ENCODE measurements at regions not wholly inside any gene's neighbourhood (a gene's known extent, or its start where the extent isn't known, plus 50 kb on each side); places are given as distances from the start of the nearest gene placed in this dataset.
"Not testable (repeated sequence)": the region's sequence is repeated elsewhere in the genome, so short reads cannot be mapped to it uniquely, and the experiment has no call there.

GRCh38 chr13:58504202-58504700, 872.7 kb downstream of the PCDH17 start:
- not testable (repeated sequence) for DNase-seq (ENCODE audit: low read depth)

- not testable (repeated sequence) for DNase-seq (ENCODE audit: low read depth)
Observed at GRCh38 chr13:58505262-58505920, 873.8 kb downstream of the PCDH17 start.

- DNase-seq (ENCODE audit: low read depth) = no peak
Observed at GRCh38 chr13:58528351-58528750, 896.8 kb downstream of the PCDH17 start.

- no peak for DNase-seq (ENCODE audit: low read depth)
Observed at GRCh38 chr13:58531614-58532013, 900.1 kb downstream of the PCDH17 start.

- DNase-seq (ENCODE audit: low read depth) = no peak
Observed at GRCh38 chr13:58542530-58542929, 911.0 kb downstream of the PCDH17 start.

- no peak for DNase-seq (ENCODE audit: low read depth)
Observed at GRCh38 chr13:58547419-58547818, 915.9 kb downstream of the PCDH17 start.

- no peak for DNase-seq (ENCODE audit: low read depth)
Observed at GRCh38 chr13:58566176-58566575, 934.6 kb downstream of the PCDH17 start.

- DNase-seq (ENCODE audit: low read depth) = no peak
Observed at GRCh38 chr13:58573743-58574142, 942.2 kb downstream of the PCDH17 start.

- DNase-seq (ENCODE audit: low read depth) = no peak
Observed at GRCh38 chr13:58574791-58575190, 943.2 kb downstream of the PCDH17 start.

GRCh38 chr13:58579468-58579867, 947.9 kb downstream of the PCDH17 start:
- no peak for DNase-seq (ENCODE audit: low read depth)

- DNase-seq (ENCODE audit: low read depth) = no peak
Observed at GRCh38 chr13:58583966-58584365, 952.4 kb downstream of the PCDH17 start.

GRCh38 chr13:58584610-58585009, 953.1 kb downstream of the PCDH17 start:
- DNase-seq (ENCODE audit: low read depth) = no peak

GRCh38 chr13:58587183-58587582, 955.6 kb downstream of the PCDH17 start:
- DNase-seq (ENCODE audit: low read depth) = no peak

- DNase-seq (ENCODE audit: low read depth) = no peak
Observed at GRCh38 chr13:58592052-58592451, 960.5 kb downstream of the PCDH17 start.

- DNase-seq (ENCODE audit: low read depth) = no peak
Observed at GRCh38 chr13:58592786-58593185, 961.2 kb downstream of the PCDH17 start.

- no peak for DNase-seq (ENCODE audit: low read depth)
Observed at GRCh38 chr13:58594747-58595600, 963.4 kb downstream of the PCDH17 start.

- DNase-seq (ENCODE audit: low read depth) = no peak
Observed at GRCh38 chr13:58597552-58597951, 966.0 kb downstream of the PCDH17 start.

GRCh38 chr13:58598241-58598640, 966.7 kb downstream of the PCDH17 start:
- DNase-seq (ENCODE audit: low read depth) = no peak

GRCh38 chr13:58611117-58611516, 979.6 kb downstream of the PCDH17 start:
- no peak for DNase-seq (ENCODE audit: low read depth)

- DNase-seq (ENCODE audit: low read depth) = no peak
Observed at GRCh38 chr13:58617880-58618665, 986.5 kb downstream of the PCDH17 start.

GRCh38 chr13:58619396-58620113, 988.0 kb downstream of the PCDH17 start:
- no peak for DNase-seq (ENCODE audit: low read depth)

GRCh38 chr13:58620176-58620575, 988.6 kb downstream of the PCDH17 start:
- no peak for DNase-seq (ENCODE audit: low read depth)

Measured in stimulated activated CD8-positive, alpha-beta memory T cell treated with anti-CD3 and anti-CD28 coated beads, Interleukin-12 subunit alpha, Interleukin-12 subunit beta, amount 100 ng/mL, for 1 hour (primary cell).